Caco-2 (cell line): ENCODE measurements at regions not wholly inside any gene's neighbourhood (a gene's known extent, or its start where the extent isn't known, plus 50 kb on each side); places are given as distances from the start of the nearest gene placed in this dataset.

Source experiments
- BruUV-seq: library from RNA; stranded (reverse); fragments of 400-500 nt; replicated peaks from 2 replicates; lab custom pipeline; 2021; lab: Mats Ljungman, UMichigan
- CTCF ChIA-PET: fragments of 300-600 bp; sonication (Branson Sonifier 250); formaldehyde crosslinking; loops from one replicate; lab custom pipeline; 2022; ENCODE audit warnings: antibody characterized with exemption; lab: Charles Lee
- POLR2A ChIA-PET: fragments of 300-600 bp; sonication (Branson Sonifier 250); formaldehyde crosslinking; loops from one replicate; lab custom pipeline; 2022; ENCODE audit warnings: antibody characterized with exemption; lab: Charles Lee
- DNase-seq, 2 experiments: peaks; one replicate each; pipeline versions ENCODE4 v3.0.0 to v3.0.0-alpha.2; 2020 to 2022
- H3K27me3 ChIP-seq: replicated peaks from 2 replicates; pipeline ENCODE4 v1.6.0; 2011; ENCODE audit warnings: low read length; ENCODE audit not compliant: control insufficient read depth, insufficient read depth
- H3K36me3 ChIP-seq: 2 replicates; pipeline ENCODE4 v1.5.1; 2011; ENCODE audit warnings: low read length; ENCODE audit not compliant: control insufficient read depth, insufficient read depth
- H3K4me1 ChIP-seq: fragments of 250-450 bp; sonication (Bioruptor Pico); 2 replicates; pipeline ENCODE4 v1.5.1; 2020; ENCODE audit warnings: mild to moderate bottlenecking
- H3K4me3 ChIP-seq: 2 replicates; pipeline ENCODE4 v1.5.1; 2011; ENCODE audit warnings: low read depth, mild to moderate bottlenecking, control low read depth, low read length
- H3K9me3 ChIP-seq: fragments of 250-450 bp; sonication (Bioruptor Pico); 2 replicates; pipeline ENCODE4 v1.5.1; 2020; ENCODE audit warnings: mild to moderate bottlenecking, moderate library complexity
- H3K27ac Mint-ChIP-seq: one replicate; pipeline ENCODE4 v1.8.0; 2022; ENCODE audit warnings: mixed read lengths; ENCODE audit not compliant: unreplicated experiment
- H3K27me3 Mint-ChIP-seq: one replicate; pipeline ENCODE4 v1.8.0; 2022; ENCODE audit warnings: mixed read lengths; ENCODE audit not compliant: insufficient read depth, unreplicated experiment
- H3K36me3 Mint-ChIP-seq: one replicate; pipeline ENCODE4 v1.8.0; 2022; ENCODE audit warnings: mild to moderate bottlenecking, mixed read lengths; ENCODE audit not compliant: insufficient read depth, unreplicated experiment
- H3K4me1 Mint-ChIP-seq: one replicate; pipeline ENCODE4 v1.8.0; 2022; ENCODE audit warnings: low read depth, mixed read lengths; ENCODE audit not compliant: unreplicated experiment
- H3K4me3 Mint-ChIP-seq: one replicate; pipeline ENCODE4 v1.8.0; 2022; ENCODE audit warnings: mild to moderate bottlenecking, moderate library complexity, mixed read lengths; ENCODE audit not compliant: unreplicated experiment
- H3K9me3 Mint-ChIP-seq: one replicate; pipeline ENCODE4 v1.8.0; 2022; ENCODE audit warnings: mixed read lengths; ENCODE audit not compliant: unreplicated experiment
- intact Hi-C: fragments of 100-400 bp; cut with micrococcal nuclease; formaldehyde crosslinking; loops from one replicate; pipeline ENCODE4 v1.10.0; 2022; ENCODE audit not compliant: unreplicated experiment
- TF ChIP-seq, protein P1 (sequence below), 2 experiments: fragments of 200-600 bp in 1 of 2; IDR thresholded peaks; 1 replicate in 1 of 2; 2 replicates in 1 of 2; pipeline versions ENCODE4 v1.5.1 to v1.8.0; 2011 to 2022; ENCODE audit warnings: antibody characterized with exemption in 1 of 2, control low read depth in 1 of 2, inconsistent platforms in 1 of 2, low read depth in 1 of 2, low read length in 1 of 2, mild to moderate bottlenecking in 1 of 2, moderate library complexity in 1 of 2; ENCODE audit not compliant: insufficient read depth in 1 of 2, severe bottlenecking in 1 of 2, unreplicated experiment in 1 of 2

DNA sequence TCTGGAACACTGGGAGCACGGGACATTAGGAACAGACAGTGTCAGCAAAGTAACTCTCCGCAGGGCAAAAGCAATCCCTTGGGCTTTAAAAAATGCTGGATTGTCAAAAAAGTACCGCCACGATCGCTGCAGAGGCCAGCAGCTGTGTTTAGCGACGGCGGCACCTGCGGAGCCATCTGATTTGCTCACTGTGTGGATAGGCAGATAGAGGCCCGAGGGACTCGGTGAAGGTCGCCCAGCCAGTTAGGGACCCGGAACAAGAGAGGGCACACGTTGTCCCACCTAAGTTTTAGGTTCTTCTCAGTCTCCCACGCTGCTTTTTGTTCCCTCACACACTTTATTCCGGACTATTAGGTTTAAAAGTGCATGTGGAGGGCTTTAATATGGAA, 238.3 kb downstream of the TEX29 start:
- no peaks in the 10 kb centered on the region for H3K9me3 ChIP-seq

GRCh38 chr13:111559612-111560403, 239.4 kb downstream of the TEX29 start:
- CTCF ChIA-PET: no interaction called here
- H3K4me1 ChIP-seq: no peaks in the 10 kb centered on the region
- TF ChIP-seq, protein P1, sequence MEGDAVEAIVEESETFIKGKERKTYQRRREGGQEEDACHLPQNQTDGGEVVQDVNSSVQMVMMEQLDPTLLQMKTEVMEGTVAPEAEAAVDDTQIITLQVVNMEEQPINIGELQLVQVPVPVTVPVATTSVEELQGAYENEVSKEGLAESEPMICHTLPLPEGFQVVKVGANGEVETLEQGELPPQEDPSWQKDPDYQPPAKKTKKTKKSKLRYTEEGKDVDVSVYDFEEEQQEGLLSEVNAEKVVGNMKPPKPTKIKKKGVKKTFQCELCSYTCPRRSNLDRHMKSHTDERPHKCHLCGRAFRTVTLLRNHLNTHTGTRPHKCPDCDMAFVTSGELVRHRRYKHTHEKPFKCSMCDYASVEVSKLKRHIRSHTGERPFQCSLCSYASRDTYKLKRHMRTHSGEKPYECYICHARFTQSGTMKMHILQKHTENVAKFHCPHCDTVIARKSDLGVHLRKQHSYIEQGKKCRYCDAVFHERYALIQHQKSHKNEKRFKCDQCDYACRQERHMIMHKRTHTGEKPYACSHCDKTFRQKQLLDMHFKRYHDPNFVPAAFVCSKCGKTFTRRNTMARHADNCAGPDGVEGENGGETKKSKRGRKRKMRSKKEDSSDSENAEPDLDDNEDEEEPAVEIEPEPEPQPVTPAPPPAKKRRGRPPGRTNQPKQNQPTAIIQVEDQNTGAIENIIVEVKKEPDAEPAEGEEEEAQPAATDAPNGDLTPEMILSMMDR (IDR thresholded peaks at IDR 0.05; ENCODE audit: insufficient read depth in 1 of 2, low read depth in 1 of 2, low read length in 1 of 2, severe bottlenecking in 1 of 2, unreplicated experiment in 1 of 2): no peak
- H3K4me1 Mint-ChIP-seq: no peaks in the 10 kb centered on the region
- H3K27ac Mint-ChIP-seq: no peak overlapping the region
- no TSS peak for BruUV-seq
- no peaks in the 10 kb centered on the region for H3K9me3 ChIP-seq
- intact Hi-C loops: no loop called here
- no peaks in the 10 kb centered on the region for H3K9me3 Mint-ChIP-seq
- H3K36me3 Mint-ChIP-seq: no peaks in the 10 kb centered on the region
- no peak overlapping the region for H3K4me3 Mint-ChIP-seq
- no peaks in the 10 kb centered on the region; the same call in 1 of the 2 replicates for H3K27me3 ChIP-seq
- H3K36me3 ChIP-seq: no peaks in the 10 kb centered on the region
- H3K27me3 Mint-ChIP-seq: peaks cover 21% of the 10 kb centered on the region
- no peak overlapping the region for H3K4me3 ChIP-seq
- DNase-seq: no peak
- POLR2A ChIA-PET: no interaction called here

More for the DNA sequence above, 238.3 kb downstream of the TEX29 start:
- TF ChIP-seq, protein P1 (IDR thresholded peaks at IDR 0.05; ENCODE audit: insufficient read depth in 1 of 2, low read depth in 1 of 2, low read length in 1 of 2, severe bottlenecking in 1 of 2, unreplicated experiment in 1 of 2): no peak
- Histone ChIP-seq H3K4me3 (no peak overlapping the region), H3K36me3 (no peaks in the 10 kb centered on the region), H3K4me1 (no peaks in the 10 kb centered on the region), H3K27me3 (no peaks in the 10 kb centered on the region; the same call in 1 of the 2 replicates)
- POLR2A ChIA-PET: no interaction called here
- Mint-ChIP-seq H3K4me1 (no peaks in the 10 kb centered on the region), H3K27ac (no peak overlapping the region), H3K36me3 (no peaks in the 10 kb centered on the region), H3K4me3 (no peak overlapping the region), H3K27me3 (peaks cover 19% of the 10 kb centered on the region), H3K9me3 (no peaks in the 10 kb centered on the region)
- intact Hi-C loops: no loop called here
- no peak for DNase-seq
- BruUV-seq: no TSS peak
- CTCF ChIA-PET: no interaction called here

GRCh38 chr13:111561091-111561781, 240.8 kb downstream of the TEX29 start:
- DNase-seq: no peak
- H3K4me3 Mint-ChIP-seq: no peak overlapping the region
- no TSS peak for BruUV-seq
- POLR2A ChIA-PET: no interaction called here
- CTCF ChIA-PET: no interaction called here
- no peak overlapping the region for H3K27ac Mint-ChIP-seq
- H3K4me1 Mint-ChIP-seq: no peaks in the 10 kb centered on the region
- Histone ChIP-seq H3K4me3 (no peak overlapping the region), H3K4me1 (no peaks in the 10 kb centered on the region), H3K36me3 (no peaks in the 10 kb centered on the region), H3K27me3 (no peaks in the 10 kb centered on the region; the same call in 1 of the 2 replicates), H3K9me3 (no peaks in the 10 kb centered on the region)
- TF ChIP-seq, protein P1 (IDR thresholded peaks at IDR 0.05; ENCODE audit: insufficient read depth in 1 of 2, low read depth in 1 of 2, low read length in 1 of 2, severe bottlenecking in 1 of 2, unreplicated experiment in 1 of 2): no peak
- intact Hi-C loops: no loop called here
- H3K9me3 Mint-ChIP-seq: no peaks in the 10 kb centered on the region
- peaks cover 21% of the 10 kb centered on the region for H3K27me3 Mint-ChIP-seq
- H3K36me3 Mint-ChIP-seq: no peaks in the 10 kb centered on the region
